ENCODE measurements at regions not wholly inside any gene's neighbourhood (a gene's known extent, or its start where the extent isn't known, plus 50 kb on each side); places are given as distances from the start of the nearest gene placed in this dataset.
"Not testable (repeated sequence)": the region's sequence is repeated elsewhere in the genome, so short reads cannot be mapped to it uniquely, and the experiment has no call there.

- H3K27ac ChIP-seq: no peak overlapping the region
- TF ChIP-seq ZFX (IDR thresholded peaks at IDR 0.05) (no peak), CTCF (conservative IDR thresholded peaks at IDR 0.05) (no peak)
Measured at GRCh38 chr17:54608634-54609155, 292.0 kb upstream of the TOM1L1 start.

GRCh38 chr17:54620399-54620978 lies 280.2 kb upstream of the TOM1L1 start:
- no peak; the same call in 1 of the 2 replicates for TF ChIP-seq CTCF (conservative IDR thresholded peaks at IDR 0.05)
- TF ChIP-seq ZFX (IDR thresholded peaks at IDR 0.05): no peak
- no peak overlapping the region for H3K27ac ChIP-seq

DNA sequence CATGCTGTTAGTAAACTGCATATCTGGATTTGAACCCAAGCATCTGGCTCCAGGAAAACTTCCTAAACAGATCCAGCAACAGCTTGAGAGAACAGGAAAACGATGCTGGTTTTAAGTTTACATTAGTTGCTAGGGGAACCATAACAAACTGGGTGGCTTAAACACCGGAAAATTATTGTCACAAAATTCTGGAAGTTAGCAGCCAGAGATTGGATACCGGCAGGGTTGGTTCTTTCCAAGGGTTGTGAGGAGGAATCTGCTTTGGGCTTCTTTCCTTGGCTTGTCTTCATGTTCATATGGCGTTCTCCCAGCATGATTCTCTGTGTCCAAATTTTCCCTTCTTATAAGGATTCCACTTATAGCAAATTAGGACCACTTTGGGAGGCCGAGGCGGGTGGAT lies 276.9 kb upstream of the TOM1L1 start:
- H3K27ac ChIP-seq: no peak overlapping the region
- TF ChIP-seq CTCF (conservative IDR thresholded peaks at IDR 0.05) (no peak), ZFX (IDR thresholded peaks at IDR 0.05) (no peak)

DNA sequence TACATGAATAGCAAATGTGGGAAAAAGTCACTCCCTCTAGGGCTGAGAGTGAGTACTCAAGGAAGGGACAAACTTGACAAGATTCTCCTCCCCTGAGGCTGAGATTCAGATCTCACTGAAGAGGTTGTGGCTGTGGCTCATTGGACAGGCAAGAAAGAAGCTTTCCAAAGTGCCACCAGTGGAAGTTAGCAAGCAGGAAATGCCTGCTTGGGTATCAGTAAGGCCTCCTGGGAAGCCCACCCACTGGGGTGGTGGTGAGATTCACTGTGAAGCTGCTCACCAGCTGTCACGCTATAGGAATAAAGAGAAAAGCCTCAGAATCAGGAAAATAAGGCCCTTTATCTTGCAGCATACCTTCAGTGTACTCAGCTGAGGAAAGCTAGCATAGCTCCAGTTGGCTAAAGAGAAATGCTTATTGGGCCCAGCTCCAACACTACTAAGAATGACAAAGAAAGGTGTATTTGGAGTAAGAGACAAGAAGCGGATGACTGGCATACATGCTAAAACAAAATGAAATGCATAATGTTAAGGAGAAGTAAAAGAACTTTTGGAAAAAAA lies 274.4 kb upstream of the TOM1L1 start:
- no peak overlapping the region for H3K27ac ChIP-seq
- no peak for TF ChIP-seq CTCF (conservative IDR thresholded peaks at IDR 0.05)
- TF ChIP-seq ZFX (IDR thresholded peaks at IDR 0.05): no peak

GRCh38 chr17:54639426-54639825 lies 261.2 kb upstream of the TOM1L1 start:
- not testable (repeated sequence) for H3K27ac ChIP-seq

DNA sequence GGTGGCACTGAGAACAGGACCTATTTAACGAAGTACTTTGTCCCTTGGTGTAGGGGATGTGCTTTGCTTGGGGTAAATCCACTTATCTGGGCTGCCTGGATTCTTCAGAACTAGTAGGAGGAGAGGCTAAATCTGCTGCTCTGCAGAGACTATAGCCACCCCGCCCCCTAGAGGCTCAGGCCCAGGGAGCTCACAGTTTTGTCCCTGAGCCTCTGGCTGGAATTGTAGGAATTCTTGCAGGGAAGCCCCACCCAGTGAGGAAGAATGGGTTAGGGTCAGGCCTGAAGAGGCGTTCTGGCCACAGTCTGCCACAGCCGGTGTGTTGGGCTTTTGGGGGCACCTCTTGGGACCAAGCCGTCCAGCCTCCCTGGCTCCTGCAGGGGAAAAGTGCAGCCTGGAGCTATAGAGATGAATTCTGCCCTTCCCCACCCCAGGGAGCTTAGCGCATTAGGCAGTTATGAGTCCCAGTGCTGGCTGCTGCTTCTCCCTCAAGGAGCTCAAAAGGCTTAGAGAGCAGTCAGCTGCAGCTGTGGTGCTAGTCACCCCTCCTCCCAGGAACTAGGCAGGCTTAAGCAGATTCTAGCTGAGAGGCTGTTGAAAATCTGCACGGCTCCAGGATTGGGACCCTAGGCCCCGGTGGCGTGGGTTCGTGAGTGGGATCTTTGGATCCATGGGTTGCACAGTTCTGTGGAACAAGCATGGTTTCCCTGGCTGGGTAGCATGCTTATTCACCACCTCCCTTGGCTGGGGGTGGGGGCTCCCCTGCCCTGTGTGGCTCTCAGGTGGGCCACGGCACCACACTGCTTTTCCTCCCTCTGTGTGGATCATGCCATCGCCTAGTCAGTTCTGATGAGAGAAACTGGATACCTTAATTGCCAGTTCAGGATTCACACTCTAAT lies 237.4 kb upstream of the TOM1L1 start:
- no peak overlapping the region for H3K27ac ChIP-seq

GRCh38 chr17:54666559-54666958 lies 234.1 kb upstream of the TOM1L1 start:
- TF ChIP-seq ZFX (IDR thresholded peaks at IDR 0.05): no peak
- TF ChIP-seq CTCF (conservative IDR thresholded peaks at IDR 0.05): no peak; the same call in 1 of the 2 replicates
- no peak overlapping the region for H3K27ac ChIP-seq

More for the DNA sequence above, 237.4 kb upstream of the TOM1L1 start:
- TF ChIP-seq CTCF (conservative IDR thresholded peaks at IDR 0.05) (peak; percentile 17), ZFX (IDR thresholded peaks at IDR 0.05) (no peak)

All from C4-2B (cell line).